HG03354 (cell line): ENCODE measurements at regions not wholly inside any gene's neighbourhood (a gene's known extent, or its start where the extent isn't known, plus 50 kb on each side); places are given as distances from the start of the nearest gene placed in this dataset.
"Not testable (repeated sequence)": the region's sequence is repeated elsewhere in the genome, so short reads cannot be mapped to it uniquely, and the experiment has no call there.

Experiments used
- ATAC-seq: cut with Tn5 transposase; IDR thresholded peaks from one replicate; pipeline ENCODE4 v1.9.1; 2021; ENCODE audit warnings: mild to moderate bottlenecking; ENCODE audit not compliant: unreplicated experiment, poor library complexity, severe bottlenecking

DNA sequence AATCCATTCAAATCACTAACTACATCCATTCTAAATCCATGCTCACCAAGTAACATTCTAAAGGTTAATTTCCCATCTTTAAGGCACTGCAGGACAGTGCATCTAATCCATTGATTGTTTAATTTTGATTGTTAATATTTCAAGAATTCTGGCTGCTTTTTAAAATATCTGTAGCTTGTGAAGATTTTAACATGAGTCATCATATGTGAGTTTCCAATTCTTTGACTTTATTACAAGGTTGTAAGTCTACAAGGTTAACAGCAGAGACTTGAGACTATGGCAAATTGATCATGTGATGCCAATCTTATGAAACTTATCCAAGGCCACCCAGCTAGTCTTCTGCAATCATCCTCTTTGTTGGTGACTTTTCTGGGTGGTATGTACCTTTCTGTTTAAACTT is 349.2 kb upstream of the ZC3H15 start:
- no peak for ATAC-seq

DNA sequence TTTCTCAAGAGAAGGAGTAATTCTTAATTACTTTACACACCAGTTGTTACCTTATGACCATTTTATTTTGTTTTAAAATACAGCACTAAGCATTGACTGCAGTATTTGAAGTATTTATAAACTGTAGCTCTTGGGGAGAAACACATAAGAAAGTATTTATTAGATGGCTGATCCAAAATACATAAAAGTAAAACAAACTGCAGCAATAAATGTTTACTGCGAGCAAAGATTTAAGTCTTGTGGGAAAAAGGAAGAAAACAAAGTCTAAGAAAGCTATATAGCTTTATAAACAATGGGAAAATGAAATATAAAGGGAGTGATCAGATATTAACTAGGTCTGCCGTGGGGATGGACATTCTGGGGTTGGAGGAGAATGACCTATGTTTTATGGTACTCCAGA is 347.2 kb upstream of the ZC3H15 start:
- no peak for ATAC-seq

DNA sequence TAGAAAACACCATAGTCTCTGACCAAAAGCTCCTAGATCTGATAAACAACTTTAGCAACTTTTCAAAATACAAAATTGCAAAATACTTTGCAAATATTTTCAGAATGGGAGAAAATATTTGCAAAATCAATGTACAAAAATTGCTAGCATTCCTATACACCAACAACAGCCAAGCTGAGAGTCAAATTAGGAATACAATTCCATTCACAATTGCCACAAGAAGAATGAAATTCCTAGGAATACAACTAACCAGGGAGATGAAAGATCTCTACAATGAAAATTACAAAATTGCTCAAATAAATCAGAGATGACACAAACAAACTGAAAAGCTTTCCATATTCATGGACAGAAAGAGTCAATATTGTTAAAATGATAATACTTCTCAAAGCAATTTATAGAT is 327.0 kb upstream of the ZC3H15 start:
- no peak for ATAC-seq

DNA sequence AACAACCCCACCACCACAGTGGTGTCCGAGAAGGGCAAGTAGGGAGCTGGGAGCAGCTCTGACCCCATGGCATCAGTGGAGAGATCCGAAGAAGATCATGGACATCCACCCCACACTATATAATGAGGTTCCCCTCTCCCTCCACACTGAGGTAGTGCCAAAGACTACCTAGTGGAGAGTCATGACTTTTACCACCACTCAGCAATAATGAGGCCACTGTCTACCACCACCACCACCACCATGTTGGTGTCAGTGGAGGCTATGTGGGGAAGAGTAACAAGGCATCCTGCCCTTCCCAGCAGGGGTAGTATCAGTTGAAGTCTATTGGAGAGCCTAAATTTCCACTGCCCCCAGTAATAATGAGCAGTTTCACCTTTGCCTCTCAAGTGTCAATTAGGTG is 321.7 kb upstream of the ZC3H15 start:
- ATAC-seq, result no peak

DNA sequence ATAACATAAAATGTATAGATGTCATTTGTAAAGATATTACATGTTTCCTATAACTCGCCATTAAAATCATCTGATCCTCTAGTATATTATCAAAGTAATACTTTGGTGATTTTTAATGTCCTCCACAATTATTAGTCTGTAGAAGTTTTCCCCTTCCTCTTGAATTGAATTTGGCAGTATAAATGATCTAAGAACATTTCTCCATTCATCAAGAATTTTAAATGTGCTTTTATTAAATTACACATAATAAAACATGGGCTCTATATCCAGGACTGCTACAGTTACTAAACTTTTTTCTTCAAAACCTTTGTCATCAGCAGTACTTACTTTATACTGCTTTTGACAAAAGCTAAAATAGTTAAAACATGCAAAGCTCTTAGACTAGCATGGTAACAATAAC is 315.4 kb upstream of the ZC3H15 start:
- no peak for ATAC-seq

DNA sequence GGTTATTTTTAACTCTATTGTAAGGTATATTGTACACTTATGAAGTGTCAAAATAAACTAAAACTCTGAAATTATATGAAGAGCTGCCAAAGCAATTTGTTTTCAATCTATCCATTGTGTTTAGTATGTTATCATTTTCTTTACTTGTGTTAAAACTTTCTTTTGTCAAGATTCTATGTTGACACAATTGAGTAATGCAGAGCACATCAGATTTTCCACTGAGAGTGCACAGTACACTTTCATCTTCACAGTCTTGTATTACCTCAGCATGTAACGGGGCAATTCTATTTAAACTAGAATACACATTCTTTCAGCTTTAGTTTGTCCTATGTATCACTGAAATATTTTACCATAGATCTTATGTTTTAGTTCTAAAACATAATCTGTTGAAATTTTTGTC is 304.4 kb upstream of the ZC3H15 start:
- ATAC-seq, result no peak

DNA sequence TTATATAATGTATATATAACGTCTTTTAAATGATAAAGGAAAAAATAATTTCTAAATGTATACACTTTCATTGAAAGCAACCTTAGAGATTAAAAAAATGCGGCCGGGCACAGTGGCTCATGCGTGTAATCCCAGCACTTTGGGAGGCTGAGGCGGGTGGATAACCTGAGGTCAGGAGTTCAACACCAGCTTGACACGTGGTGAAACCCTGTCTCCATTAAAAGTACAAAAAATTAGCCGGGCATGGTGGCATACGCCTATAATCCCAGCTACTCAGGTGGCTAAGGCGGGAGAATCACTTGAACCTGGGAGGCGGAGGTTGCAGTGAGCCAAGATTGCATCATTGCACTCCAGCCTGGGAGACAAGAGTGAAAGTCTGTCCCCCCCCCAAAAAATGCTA is 303.7 kb upstream of the ZC3H15 start:
- not testable (repeated sequence) for ATAC-seq

- no peak for ATAC-seq
These were observed 302.7 kb upstream of the ZC3H15 start for GRCh38 chr2:186183406-186183805.

DNA sequence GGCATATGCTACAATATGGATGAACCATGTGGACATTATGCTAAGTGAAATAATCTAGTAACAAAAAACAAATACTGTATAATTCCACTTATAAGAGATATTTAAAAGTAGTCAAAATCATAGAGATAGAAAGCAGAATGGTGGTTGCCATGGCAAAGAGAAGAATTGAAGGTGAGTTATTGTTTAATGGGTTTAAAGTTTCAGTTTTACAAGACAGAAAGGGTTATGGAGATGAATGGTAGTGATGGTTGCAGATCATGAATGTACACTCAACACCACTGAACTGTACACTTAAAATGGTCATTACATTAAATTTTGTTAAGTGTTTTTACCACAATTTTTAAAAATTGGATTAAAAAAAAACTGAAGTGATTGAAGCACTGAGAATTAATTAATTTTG is 298.2 kb upstream of the ZC3H15 start:
- peak; percentile 61 for ATAC-seq

DNA sequence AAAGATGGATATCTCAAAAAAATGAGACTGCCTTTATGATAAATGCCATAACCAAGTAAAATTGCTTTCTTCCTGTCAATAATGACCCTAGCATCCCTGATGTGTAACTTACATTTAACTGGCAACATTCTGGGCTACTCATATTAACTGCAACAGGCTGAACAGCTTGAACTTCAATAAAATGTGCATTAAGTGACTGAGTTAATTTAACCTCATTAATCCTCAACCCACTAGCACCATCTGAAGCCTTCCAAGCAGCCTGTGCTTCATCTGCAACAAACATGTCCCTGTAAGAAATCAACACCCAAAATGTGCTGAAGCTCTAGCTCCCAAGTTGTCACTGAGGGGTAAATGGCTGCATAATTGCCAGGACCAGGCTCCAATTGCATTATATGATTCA is 296.2 kb upstream of the ZC3H15 start:
- ATAC-seq, result no peak

DNA sequence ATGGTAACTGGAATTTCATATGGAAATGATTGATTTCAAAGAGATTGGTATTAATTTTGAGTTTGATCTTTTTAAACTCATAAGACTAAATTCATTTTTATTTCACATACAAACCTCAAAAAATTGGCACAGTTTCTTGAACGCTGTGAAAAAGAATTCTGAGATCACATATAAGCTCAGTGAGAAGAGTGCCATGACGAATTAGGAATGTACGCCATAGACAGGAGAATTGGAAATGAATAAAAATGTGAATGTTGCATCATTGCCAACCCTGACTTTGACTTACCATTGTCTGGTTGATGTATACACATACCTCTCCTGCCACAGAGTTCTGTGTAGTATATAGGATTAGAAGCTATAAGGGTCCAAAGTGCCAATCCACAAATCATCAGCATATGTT is 290.4 kb upstream of the ZC3H15 start:
- ATAC-seq, result no peak

GRCh38 chr2:186197955-186198354 is 288.1 kb upstream of the ZC3H15 start:
- no peak for ATAC-seq

DNA sequence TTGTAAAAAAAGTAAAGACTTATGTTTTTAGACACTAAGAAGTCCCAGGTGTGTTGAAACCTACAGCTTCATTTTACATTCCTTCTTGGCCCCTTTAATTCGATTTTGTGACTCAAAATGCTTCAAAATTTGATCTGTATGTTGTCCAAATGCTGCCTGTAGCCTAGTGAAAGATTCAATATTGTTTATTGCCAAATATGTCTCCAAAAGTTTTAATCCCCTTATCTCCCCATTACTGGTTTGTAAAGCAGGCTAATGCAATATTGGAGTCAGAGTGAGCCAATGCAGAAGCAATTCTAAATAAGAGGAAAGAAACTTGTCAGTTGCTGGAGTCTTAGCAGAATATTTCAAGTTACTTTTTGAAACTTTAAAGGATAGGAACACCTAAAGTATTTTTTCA is 287.0 kb upstream of the ZC3H15 start:
- no peak for ATAC-seq

- no peak for ATAC-seq
These were observed 284.7 kb upstream of the ZC3H15 start for GRCh38 chr2:186201371-186201770.

DNA sequence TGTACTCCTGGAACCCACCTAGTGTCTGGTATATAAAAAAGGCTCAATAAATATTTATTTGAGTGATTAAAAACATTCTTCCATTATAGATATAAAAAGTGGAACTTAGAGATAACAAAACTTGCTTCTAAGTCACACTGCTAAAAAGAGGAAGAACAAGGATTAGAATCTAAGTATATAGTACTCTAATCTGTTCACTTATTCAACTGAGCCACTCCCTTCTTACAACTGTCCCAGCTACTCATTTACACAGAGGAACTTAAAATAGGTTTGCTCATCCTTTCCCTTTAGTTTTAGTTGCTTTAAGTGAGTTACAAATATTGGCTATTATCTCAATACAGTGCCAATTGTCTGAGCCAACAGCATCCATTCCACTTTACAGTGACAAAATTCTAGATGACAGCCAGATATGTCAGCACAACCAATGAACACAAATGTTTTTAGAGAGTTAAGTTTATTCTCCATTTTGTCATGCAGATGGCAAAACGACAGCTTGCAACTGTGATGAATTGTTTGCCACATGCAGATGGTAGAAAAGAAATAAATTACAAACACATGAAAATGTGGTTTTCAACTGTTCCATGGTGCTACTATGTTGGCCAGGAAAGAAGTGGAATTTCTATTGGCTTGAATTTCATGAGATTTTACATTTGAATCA is 280.7 kb upstream of the ZC3H15 start:
- no peak for ATAC-seq

- ATAC-seq, result no peak
These were observed 276.5 kb upstream of the ZC3H15 start for GRCh38 chr2:186209532-186209931.

DNA sequence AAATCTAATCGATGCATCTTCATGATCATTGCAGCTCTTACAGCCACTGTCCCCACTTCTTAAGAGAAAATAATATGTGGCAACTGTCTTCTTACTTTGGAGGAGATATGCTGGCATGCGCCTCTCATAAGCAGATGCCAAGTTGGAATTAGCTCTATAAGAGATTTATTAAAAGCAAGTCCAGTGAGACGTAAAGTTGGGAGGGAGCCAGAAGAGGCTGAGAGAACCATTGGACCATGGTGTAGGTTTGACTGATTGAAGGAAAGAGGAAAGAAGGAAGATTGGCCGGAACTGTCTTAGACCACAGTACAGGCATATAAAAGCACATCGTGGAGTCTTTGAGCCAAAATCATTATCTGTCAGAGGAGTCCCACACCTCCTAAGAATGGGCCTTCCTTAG is 265.7 kb upstream of the ZC3H15 start:
- no peak for ATAC-seq

- ATAC-seq, result no peak
These were observed 256.8 kb upstream of the ZC3H15 start for GRCh38 chr2:186229265-186229664.

DNA sequence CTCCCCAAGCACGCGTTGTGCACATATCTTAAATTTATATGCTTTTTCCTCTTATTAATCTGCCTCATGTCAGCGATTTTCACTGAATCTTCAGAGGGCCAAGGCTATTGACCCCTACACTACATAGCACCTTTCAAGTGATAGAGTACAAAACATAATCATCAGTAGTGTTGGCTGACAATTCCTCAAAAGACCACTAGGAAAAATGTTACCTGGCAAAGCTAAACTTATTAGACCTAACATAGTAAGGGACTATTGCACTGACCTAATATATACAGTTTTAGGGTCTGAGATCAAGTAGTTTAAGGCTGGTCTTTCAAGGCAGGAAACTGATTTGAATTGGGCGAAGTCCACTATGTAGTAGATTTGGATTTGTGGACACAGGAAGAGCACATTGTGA is 244.2 kb upstream of the ZC3H15 start:
- ATAC-seq, result no peak

- no peak for ATAC-seq
These were observed 231.3 kb upstream of the ZC3H15 start for GRCh38 chr2:186254759-186255158.

DNA sequence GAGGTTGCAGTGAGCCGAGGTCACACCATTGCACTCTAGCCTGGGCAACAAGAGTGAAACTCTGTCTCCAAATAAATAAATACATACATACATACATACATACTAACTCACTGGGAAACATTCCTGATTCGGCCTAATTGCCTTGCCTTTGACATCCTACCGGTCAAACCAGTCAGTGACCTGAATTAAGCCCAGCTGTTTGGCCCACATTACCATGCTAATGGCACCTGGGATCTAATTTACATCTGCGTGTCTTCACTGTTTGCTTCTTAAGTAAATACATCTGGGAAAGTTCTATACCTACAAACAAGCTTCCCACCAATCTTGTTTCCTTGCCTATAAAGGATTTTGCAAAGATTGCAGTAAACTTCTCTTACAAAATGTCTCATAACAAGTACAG is 230.2 kb upstream of the ZC3H15 start:
- no peak for ATAC-seq

GRCh38 chr2:186256540-186256939 is 229.5 kb upstream of the ZC3H15 start:
- peak; percentile 79 for ATAC-seq
